ENCODE measurements at regions not wholly inside any gene's neighbourhood (a gene's known extent, or its start where the extent isn't known, plus 50 kb on each side); places are given as distances from the start of the nearest gene placed in this dataset.

GRCh38 chr7:138378741-138379559 is 81.1 kb upstream of the TRIM24 start:
- no peak overlapping the region for H4K91ac ChIP-seq (ENCODE audit: insufficient read depth, low read depth, low read length)
- POLR2A ChIA-PET (ENCODE audit: unreplicated experiment) = no interaction called here
- no peak overlapping the region for H3K4me3 ChIP-seq (ENCODE audit: insufficient read depth, low read depth, low read length)
- no peak for TF ChIP-seq MAZ (IDR thresholded peaks at IDR 0.05; ENCODE audit: borderline replicate concordance, low read depth, low read length)
- no peak for TF ChIP-seq CEBPB (IDR thresholded peaks at IDR 0.05; ENCODE audit: low read depth, low read length)
- TF ChIP-seq BHLHE40 (IDR thresholded peaks at IDR 0.05; ENCODE audit: low read depth, low read length) = no peak
- no peak for TF ChIP-seq NFE2L2 (IDR thresholded peaks at IDR 0.05; ENCODE audit: low read depth, low read length)
- no peak for TF ChIP-seq CHD1 (IDR thresholded peaks at IDR 0.05; ENCODE audit: low read depth, low read length)
- TF ChIP-seq USF2 (IDR thresholded peaks at IDR 0.05; ENCODE audit: low read depth, low read length) = no peak
- TF ChIP-seq RFX5 (IDR thresholded peaks at IDR 0.05; ENCODE audit: low read depth, low read length) = no peak
- no peak for TF ChIP-seq CTCF (conservative IDR thresholded peaks at IDR 0.05; ENCODE audit: low read depth, low read length)
- no peak for TF ChIP-seq MAFK (IDR thresholded peaks at IDR 0.05; ENCODE audit: low read depth, low read length)
- no peak for TF ChIP-seq ELK1 (IDR thresholded peaks at IDR 0.05; ENCODE audit: borderline replicate concordance, low read depth, low read length)
- no peak for TF ChIP-seq POLR2A (IDR thresholded peaks at IDR 0.05; ENCODE audit: low read depth, low read length)
- TF ChIP-seq MXI1 (IDR thresholded peaks at IDR 0.05; ENCODE audit: borderline replicate concordance, low read depth, low read length) = no peak
- TF ChIP-seq RCOR1 (IDR thresholded peaks at IDR 0.05; ENCODE audit: insufficient replicate concordance, low read length) = no peak
- TF ChIP-seq FOS (IDR thresholded peaks at IDR 0.05; ENCODE audit: low read depth, low read length) = no peak
- no peak for TF ChIP-seq SMC3 (IDR thresholded peaks at IDR 0.05; ENCODE audit: low read depth, low read length)
- no peaks in the 10 kb centered on the region for H3K79me1 ChIP-seq (ENCODE audit: low read depth in 1 of 2, low read length in 2 of 2)
- H2AFZ ChIP-seq (replicated peaks; ENCODE audit: low read length, poor library complexity) = no peak overlapping the region
- no peak overlapping the region for H2BK120ac ChIP-seq (ENCODE audit: low read depth, low read length)
- H3K27ac ChIP-seq (ENCODE audit: insufficient read depth, low read length) = no peak overlapping the region
- BruUV-seq (replicated peaks) = no TSS peak
- in situ Hi-C loops (cut with MboI; ENCODE audit: low sequenced_read_pairs) (no loop called here), dilution Hi-C loops (cut with HindIII; ENCODE audit: low sequenced_read_pairs, unreplicated experiment) (no loop called here), intact Hi-C loops (cut with micrococcal nuclease) (no loop called here)
- H2AK9ac ChIP-seq (replicated peaks; ENCODE audit: low read depth, low read length, poor library complexity) = no peak overlapping the region
- H3K9ac ChIP-seq (ENCODE audit: low read depth, low read length) = no peak overlapping the region
- peaks cover 11% of the 10 kb centered on the region for H3K9me3 ChIP-seq (ENCODE audit: control insufficient read depth, insufficient read depth, low read length)
- WGBS, 2 experiments (ENCODE audit: extremely low coverage in 2 of 2, insufficient read length in 1 of 2) = 64 to 100% methylated on average over 1 to 2 of the region's 19 CpGs
- ATAC-seq (ENCODE audit: low read depth) (no peak), DNase-seq (no peak)
- no peaks in the 10 kb centered on the region for H3K4me1 ChIP-seq (ENCODE audit: control insufficient read depth, insufficient read depth, low read length)
- no peak overlapping the region for H2BK15ac ChIP-seq (ENCODE audit: low read depth, low read length)
- no peak overlapping the region for H4K5ac ChIP-seq (ENCODE audit: low read depth, low read length)
- H4K8ac ChIP-seq (ENCODE audit: low read depth in 2 of 2, low read length in 2 of 2) = no peak overlapping the region
- H3K14ac ChIP-seq (replicated peaks; ENCODE audit: low read depth, low read length) = no peak overlapping the region
- no peaks in the 10 kb centered on the region for H3K9me1 ChIP-seq (ENCODE audit: insufficient read depth, low read length)
- no peak overlapping the region for H2AK5ac ChIP-seq (ENCODE audit: low read depth, low read length)
- H3K4me2 ChIP-seq (ENCODE audit: low read depth, low read length) = no peak overlapping the region
- H2BK20ac ChIP-seq (ENCODE audit: low read depth, low read length) = no peak overlapping the region
- H3K23ac ChIP-seq (ENCODE audit: low read depth, low read length) = no peak overlapping the region
- no peak overlapping the region for H3K56ac ChIP-seq (ENCODE audit: extremely low read depth, insufficient read depth, low read length)
- H3K36me3 ChIP-seq (ENCODE audit: control insufficient read depth, insufficient read depth, low read length) = no peaks in the 10 kb centered on the region
- CTCF ChIA-PET = no interaction called here
- no peaks in the 10 kb centered on the region for H4K20me1 ChIP-seq (ENCODE audit: insufficient read depth, low read length)
- H3K27me3 ChIP-seq (ENCODE audit: control insufficient read depth, insufficient read depth, low read length) = no peaks in the 10 kb centered on the region
- no peak overlapping the region for H2BK5ac ChIP-seq (ENCODE audit: low read depth, low read length, poor library complexity, severe bottlenecking)
- H3K4ac ChIP-seq (ENCODE audit: low read depth, low read length) = no peak overlapping the region
- H3K18ac ChIP-seq (ENCODE audit: low read depth, low read length) = no peak overlapping the region

Data from IMR-90 (cell line).